HCT116 (cell line): ENCODE measurements at regions not wholly inside any gene's neighbourhood (a gene's known extent, or its start where the extent isn't known, plus 50 kb on each side); places are given as distances from the start of the nearest gene placed in this dataset.

Experiments used
- ATF3 ChIP-seq: IDR thresholded peaks from 2 replicates; pipeline ENCODE4 v1.6.1; 2012
- CEBPB ChIP-seq: IDR thresholded peaks from 2 replicates; pipeline ENCODE4 v1.6.1; 2012; ENCODE audit warnings: low read depth
- CTCF ChIP-seq, 3 experiments: fragments of 200-600 bp in 1 of 3; sonication (generic) in 1 of 3; IDR thresholded peaks in 2 of 3; conservative IDR thresholded peaks in 1 of 3; 2 replicates each; pipeline ENCODE4 v1.5.1; 2012 to 2017; ENCODE audit warnings: low read depth in 2 of 3, low read length in 2 of 3, antibody characterized with exemption in 1 of 3, borderline replicate concordance in 1 of 3, control low read depth in 1 of 3, mild to moderate bottlenecking in 1 of 3, mixed read lengths in 1 of 3, mixed run types in 1 of 3, moderate library complexity in 1 of 3; ENCODE audit not compliant: insufficient read depth in 1 of 3
- EZH2 ChIP-seq: fragments of 200-600 bp; sonication (generic); IDR thresholded peaks from 2 replicates; pipeline ENCODE4 v1.6.1; 2017; ENCODE audit warnings: antibody characterized with exemption, mixed run types
- JUND ChIP-seq: IDR thresholded peaks from 2 replicates; pipeline ENCODE4 v1.6.1; 2012
- POLR2A ChIP-seq: IDR thresholded peaks from 2 replicates; pipeline ENCODE4 v1.7.0; 2011; ENCODE audit warnings: borderline replicate concordance; ENCODE audit not compliant: insufficient read depth, insufficient read length; ENCODE audit errors: extremely low read depth
- POLR2AphosphoS5 ChIP-seq: IDR thresholded peaks from 2 replicates; pipeline ENCODE4 v1.6.1; 2011; ENCODE audit warnings: mild to moderate bottlenecking, low read depth, low read length, moderate library complexity
- RAD21 ChIP-seq: IDR thresholded peaks from 2 replicates; pipeline ENCODE4 v1.6.1; 2012; ENCODE audit warnings: low read depth, mild to moderate bottlenecking
- REST ChIP-seq: IDR thresholded peaks from 2 replicates; pipeline ENCODE4 v1.6.1; 2012; ENCODE audit warnings: low read depth
- SP1 ChIP-seq: IDR thresholded peaks from 2 replicates; pipeline ENCODE4 v1.6.1; 2012; ENCODE audit warnings: low read depth
- SRF ChIP-seq: IDR thresholded peaks from 2 replicates; pipeline ENCODE4 v1.6.1; 2012; ENCODE audit warnings: low read depth
- ZBTB33 ChIP-seq: IDR thresholded peaks from 2 replicates; pipeline ENCODE4 v1.6.1; 2011; ENCODE audit warnings: mild to moderate bottlenecking, low read length, moderate library complexity; ENCODE audit not compliant: insufficient replicate concordance; ENCODE audit errors: extremely low read depth
- ZFX ChIP-seq: fragments of 450-650 bp; IDR thresholded peaks from 2 replicates; pipeline ENCODE4 v1.6.1; 2017

- TF ChIP-seq EZH2 (no peak), POLR2A (no peak), CTCF (IDR thresholded peaks at IDR 0.05 in 2 of 3, conservative IDR thresholded peaks at IDR 0.05 in 1 of 3; ENCODE audit: borderline replicate concordance in 1 of 3, insufficient read depth in 1 of 3, low read depth in 2 of 3, low read length in 2 of 3) (no peak), CEBPB (no peak), JUND (no peak), ATF3 (no peak), SP1 (no peak), RAD21 (no peak), POLR2AphosphoS5 (no peak), ZBTB33 (no peak), ZFX (no peak), SRF (no peak), REST (no peak)
Observed at GRCh38 chr14:54085232-54085761, 128.7 kb upstream of the BMP4 start.
